SU-DHL-6 (cell line): ENCODE measurements at regions not wholly inside any gene's neighbourhood (a gene's known extent, or its start where the extent isn't known, plus 50 kb on each side); places are given as distances from the start of the nearest gene placed in this dataset.

Experiments
- H2AFZ ChIP-seq: fragments of 200-600 bp; sonication (generic); 2 replicates; pipeline ENCODE4 v1.6.1; 2014; ENCODE audit warnings: low read depth, mild to moderate bottlenecking, moderate library complexity, mixed read lengths, antibody characterized with exemption, low read length; ENCODE audit not compliant: severe bottlenecking
- H3F3A ChIP-seq: fragments of 200-600 bp; shearing (Covaris generic); 2 replicates; pipeline ENCODE4 v1.6.0; 2016; ENCODE audit warnings: antibody characterized with exemption, mild to moderate bottlenecking; ENCODE audit not compliant: insufficient read depth
- H3K27ac ChIP-seq: fragments of 200-600 bp; sonication (generic); 2 replicates; pipeline ENCODE4 v1.5.1; 2016; ENCODE audit warnings: low read depth, mild to moderate bottlenecking, low read length, moderate library complexity, mixed read lengths
- H3K27me3 ChIP-seq: fragments of 200-600 bp; sonication (generic), shearing (Covaris generic); 2 replicates; pipeline ENCODE4 v1.6.0; 2014; ENCODE audit warnings: mild to moderate bottlenecking, low read length
- H3K36me3 ChIP-seq: fragments of 200-600 bp; sonication (generic); 2 replicates; pipeline ENCODE4 v1.6.1; 2014; ENCODE audit warnings: mild to moderate bottlenecking, low read length, mixed read lengths
- H3K4me2 ChIP-seq: fragments of 300-600, 200-600 bp; shearing (Covaris generic), sonication (generic); 2 replicates; pipeline ENCODE4 v1.6.0; 2014; ENCODE audit warnings: low read length, low read depth, mild to moderate bottlenecking; ENCODE audit not compliant: poor library complexity, severe bottlenecking
- H3K4me3 ChIP-seq: fragments of 200-600 bp; sonication (generic); 2 replicates; pipeline ENCODE4 v1.5.1; 2014; ENCODE audit warnings: antibody characterized with exemption, low read length, mild to moderate bottlenecking, mixed read lengths; ENCODE audit not compliant: insufficient read depth, poor library complexity, severe bottlenecking
- H3K79me2 ChIP-seq: fragments of 200-600 bp; sonication (generic); 2 replicates; pipeline ENCODE4 v1.6.1; 2014; ENCODE audit warnings: mild to moderate bottlenecking, low read length, moderate library complexity; ENCODE audit not compliant: insufficient read depth
- H3K9ac ChIP-seq: fragments of 200-600 bp; sonication (generic); 2 replicates; pipeline ENCODE4 v1.7.0; 2014; ENCODE audit warnings: mild to moderate bottlenecking, low read length
- H3K9me2 ChIP-seq: fragments of 200-600 bp; sonication (generic); replicated peaks from 2 replicates; pipeline ENCODE4 v1.6.1; 2014; ENCODE audit warnings: low read length; ENCODE audit not compliant: insufficient read depth
- H3K9me3 ChIP-seq: fragments of 200-600 bp; sonication (generic); 2 replicates; pipeline ENCODE4 v1.6.1; 2014; ENCODE audit warnings: low read length, mixed read lengths; ENCODE audit not compliant: insufficient read depth
- H4K20me1 ChIP-seq: fragments of 200-600 bp; sonication (generic); 2 replicates; pipeline ENCODE4 v1.6.1; 2014; ENCODE audit warnings: low read depth, mild to moderate bottlenecking, antibody characterized with exemption, low read length, moderate library complexity, mixed read lengths
- EZH2phosphoT487 ChIP-seq: fragments of 200-600 bp; sonication (generic), shearing (Covaris generic); conservative IDR thresholded peaks from 2 replicates; pipeline ENCODE4 v1.6.1; 2018; ENCODE audit warnings: mild to moderate bottlenecking, antibody characterized with exemption, low read length, moderate library complexity, mixed read lengths
- TF ChIP-seq, protein P1 (sequence below): fragments of 200-600 bp; sonication (generic); IDR thresholded peaks from one replicate; pipeline ENCODE4 v1.5.1; 2017; ENCODE audit warnings: antibody characterized with exemption, mild to moderate bottlenecking, low read length, moderate library complexity; ENCODE audit not compliant: insufficient read depth, poor library complexity, severe bottlenecking

DNA sequence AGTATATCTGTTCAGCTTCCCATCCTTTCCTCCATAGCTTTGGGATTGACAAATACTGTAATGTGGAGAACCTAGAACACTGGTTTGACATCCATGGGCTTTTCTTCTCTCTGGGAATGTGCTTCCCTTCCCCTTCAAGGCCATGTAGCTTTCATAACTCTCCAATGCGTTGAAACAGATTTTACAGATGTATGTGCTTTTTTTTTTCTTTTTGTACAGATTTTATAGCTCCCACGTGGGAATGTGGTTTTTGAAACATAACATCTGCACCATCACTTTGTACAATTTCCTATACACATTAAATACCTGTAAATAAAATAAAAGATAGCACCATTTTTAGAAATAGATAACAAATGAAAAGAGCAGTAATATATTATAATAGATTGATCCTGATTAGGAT is 138.5 kb upstream of the TMPRSS15 start:
- Histone ChIP-seq H3K4me2 (no peak overlapping the region), H3K9me2 (no peaks in the 10 kb centered on the region), H4K20me1 (no peaks in the 10 kb centered on the region), H3K36me3 (no peaks in the 10 kb centered on the region), H3K27ac (no peak overlapping the region), H3K9me3 (0 out of 2 replicates have a peak, but pooled peaks cover 5% of the 10 kb centered on the region), H3K79me2 (no peaks in the 10 kb centered on the region), H3K4me3 (no peak overlapping the region), H2AFZ (no peak overlapping the region), H3K9ac (no peak overlapping the region), H3K27me3 (no peaks in the 10 kb centered on the region), H3F3A (no peaks in the 10 kb centered on the region)
- TF ChIP-seq EZH2phosphoT487: no peak
- TF ChIP-seq, protein P1, sequence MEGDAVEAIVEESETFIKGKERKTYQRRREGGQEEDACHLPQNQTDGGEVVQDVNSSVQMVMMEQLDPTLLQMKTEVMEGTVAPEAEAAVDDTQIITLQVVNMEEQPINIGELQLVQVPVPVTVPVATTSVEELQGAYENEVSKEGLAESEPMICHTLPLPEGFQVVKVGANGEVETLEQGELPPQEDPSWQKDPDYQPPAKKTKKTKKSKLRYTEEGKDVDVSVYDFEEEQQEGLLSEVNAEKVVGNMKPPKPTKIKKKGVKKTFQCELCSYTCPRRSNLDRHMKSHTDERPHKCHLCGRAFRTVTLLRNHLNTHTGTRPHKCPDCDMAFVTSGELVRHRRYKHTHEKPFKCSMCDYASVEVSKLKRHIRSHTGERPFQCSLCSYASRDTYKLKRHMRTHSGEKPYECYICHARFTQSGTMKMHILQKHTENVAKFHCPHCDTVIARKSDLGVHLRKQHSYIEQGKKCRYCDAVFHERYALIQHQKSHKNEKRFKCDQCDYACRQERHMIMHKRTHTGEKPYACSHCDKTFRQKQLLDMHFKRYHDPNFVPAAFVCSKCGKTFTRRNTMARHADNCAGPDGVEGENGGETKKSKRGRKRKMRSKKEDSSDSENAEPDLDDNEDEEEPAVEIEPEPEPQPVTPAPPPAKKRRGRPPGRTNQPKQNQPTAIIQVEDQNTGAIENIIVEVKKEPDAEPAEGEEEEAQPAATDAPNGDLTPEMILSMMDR: no peak

GRCh38 chr21:18545908-18546307 is 142.3 kb upstream of the TMPRSS15 start:
- H3K4me2 ChIP-seq: no peak overlapping the region
- no peaks in the 10 kb centered on the region for H3F3A ChIP-seq
- no peaks in the 10 kb centered on the region for H3K79me2 ChIP-seq
- H3K36me3 ChIP-seq: no peaks in the 10 kb centered on the region
- H3K9ac ChIP-seq: no peak overlapping the region
- H4K20me1 ChIP-seq: no peaks in the 10 kb centered on the region
- H3K9me2 ChIP-seq: no peaks in the 10 kb centered on the region
- H2AFZ ChIP-seq: no peak overlapping the region
- H3K27ac ChIP-seq: no peak overlapping the region
- H3K9me3 ChIP-seq: no peaks in the 10 kb centered on the region
- H3K4me3 ChIP-seq: no peak overlapping the region
- TF ChIP-seq EZH2phosphoT487: no peak
- TF ChIP-seq, protein P1: no peak
- H3K27me3 ChIP-seq: no peaks in the 10 kb centered on the region

GRCh38 chr21:18547347-18547746 is 143.8 kb upstream of the TMPRSS15 start:
- no peak overlapping the region for H2AFZ ChIP-seq
- H4K20me1 ChIP-seq: no peaks in the 10 kb centered on the region
- H3K9me2 ChIP-seq: no peaks in the 10 kb centered on the region
- no peak overlapping the region for H3K4me2 ChIP-seq
- no peaks in the 10 kb centered on the region for H3K36me3 ChIP-seq
- H3K79me2 ChIP-seq: no peaks in the 10 kb centered on the region
- no peak overlapping the region for H3K9ac ChIP-seq
- no peaks in the 10 kb centered on the region for H3K27me3 ChIP-seq
- no peaks in the 10 kb centered on the region for H3K9me3 ChIP-seq
- H3K4me3 ChIP-seq: no peak overlapping the region
- no peak overlapping the region for H3K27ac ChIP-seq
- no peak for TF ChIP-seq EZH2phosphoT487
- TF ChIP-seq, protein P1: no peak
- no peaks in the 10 kb centered on the region for H3F3A ChIP-seq
